Tibial nerve (tissue), 3 donors: ENCODE measurements at regions not wholly inside any gene's neighbourhood (a gene's known extent, or its start where the extent isn't known, plus 50 kb on each side); places are given as distances from the start of the nearest gene placed in this dataset.

Source experiments
- POLR2A ChIP-seq, 2 donors: fragments of 450-650 bp; IDR thresholded peaks; one replicate each; pipeline ENCODE4 v1.6.1; 2017; ENCODE audit warnings: antibody characterized with exemption in 2 of 2, mild to moderate bottlenecking in 2 of 2, moderate library complexity in 2 of 2
- TF ChIP-seq, protein P1 (sequence below), 5 experiments: fragments of 200-600 bp in 3 of 5; fragments of 450-650 bp in 2 of 5; sonication (generic) in 3 of 5; IDR thresholded peaks; one replicate each; pipeline ENCODE4 v1.5.1; 2016 to 2019; ENCODE audit warnings: antibody characterized with exemption in 5 of 5, mild to moderate bottlenecking in 3 of 5, moderate library complexity in 2 of 5

DNA sequence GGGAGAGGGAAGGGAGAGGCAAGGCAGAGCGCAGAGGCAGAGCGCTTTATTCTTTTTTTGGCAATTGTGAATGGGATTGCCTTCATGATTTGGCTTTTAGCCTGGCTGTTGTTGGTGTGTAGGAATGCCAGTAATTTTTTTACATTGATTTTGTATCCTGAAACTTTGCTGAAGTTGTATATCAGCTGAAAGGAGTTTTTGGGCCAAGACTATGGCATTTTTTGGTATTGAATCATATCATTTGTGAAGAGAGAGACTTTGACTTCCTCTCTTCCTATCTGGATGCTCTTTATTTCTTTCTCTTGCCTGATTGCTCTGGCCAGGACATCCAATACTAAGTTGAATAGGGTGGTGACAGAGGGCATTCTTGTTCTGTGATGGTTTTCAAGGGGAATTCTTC, 291.3 kb downstream of the REEP3 start:
- TF ChIP-seq, protein P1, sequence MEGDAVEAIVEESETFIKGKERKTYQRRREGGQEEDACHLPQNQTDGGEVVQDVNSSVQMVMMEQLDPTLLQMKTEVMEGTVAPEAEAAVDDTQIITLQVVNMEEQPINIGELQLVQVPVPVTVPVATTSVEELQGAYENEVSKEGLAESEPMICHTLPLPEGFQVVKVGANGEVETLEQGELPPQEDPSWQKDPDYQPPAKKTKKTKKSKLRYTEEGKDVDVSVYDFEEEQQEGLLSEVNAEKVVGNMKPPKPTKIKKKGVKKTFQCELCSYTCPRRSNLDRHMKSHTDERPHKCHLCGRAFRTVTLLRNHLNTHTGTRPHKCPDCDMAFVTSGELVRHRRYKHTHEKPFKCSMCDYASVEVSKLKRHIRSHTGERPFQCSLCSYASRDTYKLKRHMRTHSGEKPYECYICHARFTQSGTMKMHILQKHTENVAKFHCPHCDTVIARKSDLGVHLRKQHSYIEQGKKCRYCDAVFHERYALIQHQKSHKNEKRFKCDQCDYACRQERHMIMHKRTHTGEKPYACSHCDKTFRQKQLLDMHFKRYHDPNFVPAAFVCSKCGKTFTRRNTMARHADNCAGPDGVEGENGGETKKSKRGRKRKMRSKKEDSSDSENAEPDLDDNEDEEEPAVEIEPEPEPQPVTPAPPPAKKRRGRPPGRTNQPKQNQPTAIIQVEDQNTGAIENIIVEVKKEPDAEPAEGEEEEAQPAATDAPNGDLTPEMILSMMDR (IDR thresholded peaks at IDR 0.05), result no peak
- no peak for TF ChIP-seq POLR2A (IDR thresholded peaks at IDR 0.05)
